H54 (cell line): ENCODE measurements at regions not wholly inside any gene's neighbourhood (a gene's known extent, or its start where the extent isn't known, plus 50 kb on each side); places are given as distances from the start of the nearest gene placed in this dataset.

Source experiments
- DNase-seq: peaks from one replicate; pipeline ENCODE4 v3.0.0; 2011; ENCODE audit warnings: low spot score, mixed read lengths; ENCODE audit not compliant: insufficient read length
- FAIRE-seq: peaks from 3 replicates; lab custom pipeline; 2011; peaks lifted over from hg19 to GRCh38; lab: Jason Lieb, UNC
- POLR2A ChIP-seq: IDR thresholded peaks from 2 replicates; pipeline ENCODE4 v1.6.1; 2011; ENCODE audit warnings: low read depth, mild to moderate bottlenecking, low read length

- no peak for DNase-seq
- TF ChIP-seq POLR2A = no peak
- no peak for FAIRE-seq
Measured at GRCh38 chr2:103208916-103209315, 447.1 kb downstream of the TMEM182 start.

DNA sequence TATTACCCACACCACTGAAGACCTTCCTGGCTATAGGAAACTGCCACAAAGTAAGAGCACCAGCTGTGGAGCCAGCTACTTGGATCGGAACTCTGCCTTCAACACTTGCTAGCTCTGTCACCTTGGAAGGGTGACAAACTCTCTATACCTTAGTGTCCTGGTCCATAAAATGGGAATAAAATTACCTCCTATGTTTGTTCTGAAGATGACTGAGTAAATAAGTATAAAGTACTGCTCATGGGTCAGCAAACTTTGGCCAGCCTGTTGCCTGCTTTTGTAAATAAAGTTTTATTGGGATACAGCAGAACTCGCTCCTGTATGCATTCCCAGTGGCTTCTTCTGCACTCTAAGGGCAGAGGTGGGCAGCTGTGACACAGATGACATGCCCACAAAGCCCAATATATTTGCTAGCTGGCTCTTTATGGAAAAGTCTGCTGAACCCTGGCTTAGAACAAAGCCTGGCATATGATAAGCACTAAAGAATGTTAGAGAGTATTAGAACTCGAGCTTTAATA, 451.3 kb downstream of the TMEM182 start:
- no peak for TF ChIP-seq POLR2A
- no peak for DNase-seq
- no peak for FAIRE-seq

DNA sequence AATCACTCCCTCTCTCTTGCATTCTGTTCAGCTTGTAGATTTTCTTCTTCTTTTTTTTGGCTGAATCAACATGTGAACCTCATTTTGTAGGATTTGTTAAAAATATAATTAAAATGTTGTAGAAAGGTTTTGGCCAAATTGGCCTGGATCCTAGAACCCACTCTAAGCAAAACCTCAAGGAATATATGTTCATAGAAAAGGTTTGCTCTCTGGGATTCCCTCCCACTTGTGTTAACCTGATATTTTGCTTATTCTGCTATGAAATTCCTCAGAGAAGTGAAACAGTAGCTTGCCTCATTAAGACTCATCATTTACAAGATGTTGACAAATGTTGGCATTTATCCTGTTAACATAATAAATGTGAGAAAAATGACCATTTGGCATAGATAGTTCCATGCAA, 456.7 kb downstream of the TMEM182 start:
- no peak for TF ChIP-seq POLR2A
- FAIRE-seq (no peak), DNase-seq (no peak)

DNA sequence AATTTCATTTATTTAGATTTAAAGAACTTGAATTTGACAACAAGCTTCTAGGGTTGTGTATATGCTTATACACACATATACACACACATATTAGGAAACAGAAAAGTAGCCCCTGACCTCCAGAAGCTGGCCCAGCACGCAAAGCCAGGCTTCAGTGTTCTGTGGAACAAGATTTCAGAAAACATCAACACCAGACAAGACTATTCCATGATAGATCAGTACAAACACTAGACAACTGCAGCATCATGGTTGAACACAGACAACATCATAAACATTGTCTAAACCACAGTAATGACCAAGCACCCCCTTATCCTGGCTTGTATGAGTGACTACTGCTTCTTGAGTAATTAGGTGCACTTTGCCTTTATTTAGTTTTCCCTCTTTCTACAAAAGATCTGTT, 457.6 kb downstream of the TMEM182 start:
- no peak for DNase-seq
- TF ChIP-seq POLR2A = no peak
- no peak for FAIRE-seq

DNA sequence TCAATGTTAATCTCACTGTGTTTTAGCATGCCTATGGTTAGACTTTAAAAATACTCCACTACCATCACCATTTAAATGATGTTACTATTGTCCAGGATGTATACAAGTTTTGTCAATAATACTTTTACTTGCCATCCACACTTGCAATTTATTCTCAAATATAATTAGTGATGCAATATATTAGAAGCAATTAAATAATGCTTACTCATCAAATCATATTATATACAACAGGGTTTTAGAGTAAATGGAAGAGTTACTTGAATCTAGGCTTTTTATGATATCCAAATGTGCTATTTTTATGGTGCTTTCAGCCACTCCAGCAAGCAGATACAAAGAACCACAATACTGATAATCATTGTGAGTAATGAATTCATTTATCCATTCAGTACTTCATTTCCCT, 461.1 kb downstream of the TMEM182 start:
- DNase-seq (no peak), FAIRE-seq (no peak)
- TF ChIP-seq POLR2A = no peak

DNA sequence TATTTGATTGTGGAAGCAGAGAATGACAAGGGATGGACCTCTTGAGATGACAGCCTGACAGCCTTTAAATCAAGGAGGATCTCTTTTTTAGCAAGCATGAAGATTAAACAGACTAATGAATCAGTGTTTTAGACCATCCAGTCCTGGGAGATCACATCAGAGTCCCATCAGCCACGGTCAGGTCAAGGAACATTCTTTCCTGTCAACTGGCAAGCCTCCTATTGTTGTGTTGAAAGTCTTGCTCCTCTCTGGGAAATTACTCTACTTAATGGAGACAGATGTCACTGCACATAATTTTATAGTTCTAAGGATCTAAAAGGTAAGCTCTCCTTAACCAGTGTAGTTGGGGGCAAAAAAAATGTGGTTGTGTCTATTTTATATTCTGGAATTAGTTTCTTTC, 469.0 kb downstream of the TMEM182 start:
- no peak for DNase-seq
- FAIRE-seq = no peak
- TF ChIP-seq POLR2A = no peak

GRCh38 chr2:103232865-103233264, 471.0 kb downstream of the TMEM182 start:
- no peak for TF ChIP-seq POLR2A
- FAIRE-seq = no peak
- no peak for DNase-seq

DNA sequence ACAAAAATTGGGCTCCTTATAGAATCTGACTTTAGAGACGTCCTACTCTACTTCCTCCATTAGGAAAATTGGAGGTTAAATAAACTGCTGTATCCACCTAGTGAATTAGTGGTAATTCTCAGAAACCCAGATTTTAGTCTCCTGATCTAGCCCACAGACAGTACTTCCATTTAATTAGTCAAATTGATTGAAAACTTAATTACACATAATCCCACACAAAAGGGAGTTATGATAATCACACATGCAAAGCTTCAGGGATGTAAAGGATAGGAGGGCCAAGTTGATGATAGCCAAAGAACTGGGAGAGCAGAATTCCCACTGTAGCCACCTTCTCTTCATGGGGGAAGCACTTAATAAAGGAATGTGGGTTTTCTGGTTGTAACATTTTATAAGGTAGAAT, 471.9 kb downstream of the TMEM182 start:
- no peak for TF ChIP-seq POLR2A
- FAIRE-seq (no peak), DNase-seq (no peak)

GRCh38 chr2:103235283-103235682, 473.5 kb downstream of the TMEM182 start:
- DNase-seq = no peak
- no peak for TF ChIP-seq POLR2A
- FAIRE-seq = no peak

- no peak for FAIRE-seq
- DNase-seq = no peak
- no peak for TF ChIP-seq POLR2A
Measured at GRCh38 chr2:103249462-103249861, 487.6 kb downstream of the TMEM182 start.

DNA sequence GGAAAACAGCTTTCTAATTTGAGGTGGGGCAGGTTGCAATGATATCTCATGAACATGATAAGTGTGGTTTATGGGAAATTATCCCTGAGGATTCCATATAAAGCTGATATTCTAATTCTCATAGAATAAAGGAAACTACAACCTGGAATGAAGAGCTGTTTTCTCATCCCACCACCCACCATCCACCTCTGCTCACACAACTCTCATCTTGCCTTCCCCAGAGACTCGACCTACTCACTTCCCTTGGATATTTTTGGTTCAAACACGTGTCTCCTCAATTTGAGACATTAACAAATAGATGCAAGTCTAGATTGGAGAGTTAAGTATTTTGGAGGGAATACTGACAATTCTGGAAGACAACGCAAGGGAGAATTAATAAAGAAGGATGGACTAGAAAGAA, 490.9 kb downstream of the TMEM182 start:
- no peak for TF ChIP-seq POLR2A
- DNase-seq (no peak), FAIRE-seq (no peak)

DNA sequence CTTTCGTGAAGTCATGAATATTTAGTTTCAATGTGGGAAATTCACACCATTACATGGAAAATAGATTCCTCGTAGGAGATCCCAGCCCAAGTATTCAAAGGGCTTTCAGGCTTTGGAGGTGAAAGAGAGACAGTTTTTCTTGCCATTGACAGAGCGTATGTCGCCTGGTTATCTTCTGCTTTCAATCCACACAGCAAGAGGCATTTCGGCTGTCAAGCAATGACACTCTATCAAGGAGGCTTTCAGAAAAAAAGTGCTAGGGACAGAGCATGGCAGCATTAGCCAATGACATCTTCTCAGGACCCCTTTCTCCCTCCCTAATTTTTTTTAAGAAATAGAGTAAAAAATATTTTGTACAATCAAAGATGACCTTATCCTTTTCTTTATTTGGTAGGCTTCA, 492.8 kb downstream of the TMEM182 start:
- no peak for TF ChIP-seq POLR2A
- DNase-seq = no peak
- FAIRE-seq = no peak

DNA sequence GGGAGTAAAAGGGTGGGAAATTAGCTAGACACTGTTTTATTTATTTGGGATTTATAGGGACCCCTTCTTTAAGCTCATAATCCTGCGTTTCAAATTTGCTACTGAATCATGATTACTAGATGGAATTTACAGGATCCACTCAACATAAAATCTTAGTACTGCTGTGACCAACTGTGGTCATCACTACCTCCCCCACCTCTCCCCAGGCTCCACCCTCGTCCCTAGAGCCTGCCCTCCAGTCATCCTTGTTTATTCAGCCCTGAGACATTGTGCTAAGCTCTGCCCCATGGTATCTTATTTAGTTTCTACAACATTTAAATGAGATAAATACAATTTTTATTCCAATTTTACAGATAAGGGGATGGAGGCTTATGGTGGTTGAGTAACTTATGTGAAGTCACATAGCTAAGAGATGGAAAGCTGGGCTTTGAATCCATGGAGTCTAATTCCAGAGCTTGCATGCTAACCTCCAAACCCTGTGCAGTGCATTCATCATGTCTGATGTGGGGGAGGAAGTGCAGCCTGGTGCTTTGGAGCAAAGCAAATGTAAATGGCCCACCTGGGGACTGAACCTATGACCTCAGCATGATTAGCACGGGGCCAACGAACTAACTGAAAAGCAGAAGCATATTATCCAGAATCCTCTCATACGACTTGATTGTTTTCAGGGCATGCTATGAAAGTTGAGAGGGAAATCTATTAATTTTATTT, 502.4 kb downstream of the TMEM182 start:
- DNase-seq (no peak), FAIRE-seq (no peak)
- no peak for TF ChIP-seq POLR2A

DNA sequence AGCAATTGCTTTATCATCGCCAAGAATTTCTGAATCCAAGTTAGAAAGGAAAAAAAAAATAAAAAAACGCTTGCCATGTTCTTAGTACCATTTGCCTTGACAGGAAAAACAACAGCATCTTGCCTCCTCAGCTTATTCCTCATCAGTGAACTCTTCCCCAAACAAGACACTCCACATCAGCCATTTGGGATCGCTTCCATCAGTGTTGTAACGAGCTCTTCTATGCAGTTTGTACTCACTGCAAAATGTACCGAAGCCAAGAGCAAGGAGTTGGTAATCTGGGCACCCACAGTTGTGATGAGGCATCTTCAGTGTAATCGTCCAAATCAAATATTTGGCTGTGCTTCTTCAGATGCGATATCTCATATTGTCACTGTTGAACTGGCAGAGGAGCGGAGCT, 503.7 kb downstream of the TMEM182 start:
- TF ChIP-seq POLR2A = no peak
- FAIRE-seq (no peak), DNase-seq (no peak)

DNA sequence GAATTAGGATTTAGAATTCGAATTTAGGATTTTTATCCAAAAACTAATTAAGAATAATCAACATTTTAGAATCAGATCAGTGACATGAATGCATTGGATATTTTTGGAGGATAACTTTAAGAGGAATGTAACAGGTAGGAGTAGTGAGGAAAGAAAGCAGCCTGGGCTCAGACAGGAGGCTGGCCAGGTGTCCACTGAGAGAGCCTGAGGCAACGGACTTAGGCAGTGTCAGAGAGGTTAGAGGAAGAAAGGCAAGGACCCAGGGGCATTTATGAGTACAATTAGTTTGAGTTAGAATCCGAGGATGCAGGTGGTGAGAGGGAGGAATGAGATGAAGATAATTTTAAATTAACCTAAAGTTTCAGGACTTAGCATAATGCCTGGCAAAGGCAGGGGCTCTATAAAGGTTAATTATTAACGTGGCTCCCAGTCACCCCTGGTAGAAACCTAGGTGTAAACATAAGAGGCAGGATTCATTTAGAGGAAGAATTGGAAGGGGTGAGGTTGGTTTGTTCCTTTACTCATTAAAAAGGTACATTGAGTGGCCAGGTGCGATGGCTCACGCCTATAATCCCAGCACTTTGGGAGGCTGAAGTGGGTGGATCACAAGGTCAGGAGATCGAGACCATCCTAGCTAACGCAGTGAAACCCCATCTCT, 507.1 kb downstream of the TMEM182 start:
- no peak for TF ChIP-seq POLR2A

More for the DNA sequence above, 507.1 kb downstream of the TMEM182 start:
- DNase-seq (no peak), FAIRE-seq (no peak)
